GM12891 (cell line): ENCODE measurements at regions not wholly inside any gene's neighbourhood (a gene's known extent, or its start where the extent isn't known, plus 50 kb on each side); places are given as distances from the start of the nearest gene placed in this dataset.

Experiments
- POLR2A ChIP-seq: IDR thresholded peaks from 2 replicates; pipeline ENCODE4 v1.6.1; 2011; ENCODE audit warnings: low read depth, low read length, control low read depth
- POLR2AphosphoS5 ChIP-seq: IDR thresholded peaks from 2 replicates; pipeline ENCODE4 v1.6.1; 2011; ENCODE audit warnings: low read depth, low read length, control low read depth
- POU2F2 ChIP-seq: IDR thresholded peaks from 2 replicates; pipeline ENCODE4 v1.6.1; 2011; ENCODE audit warnings: low read depth, mild to moderate bottlenecking, control low read depth, low read length, moderate library complexity

DNA sequence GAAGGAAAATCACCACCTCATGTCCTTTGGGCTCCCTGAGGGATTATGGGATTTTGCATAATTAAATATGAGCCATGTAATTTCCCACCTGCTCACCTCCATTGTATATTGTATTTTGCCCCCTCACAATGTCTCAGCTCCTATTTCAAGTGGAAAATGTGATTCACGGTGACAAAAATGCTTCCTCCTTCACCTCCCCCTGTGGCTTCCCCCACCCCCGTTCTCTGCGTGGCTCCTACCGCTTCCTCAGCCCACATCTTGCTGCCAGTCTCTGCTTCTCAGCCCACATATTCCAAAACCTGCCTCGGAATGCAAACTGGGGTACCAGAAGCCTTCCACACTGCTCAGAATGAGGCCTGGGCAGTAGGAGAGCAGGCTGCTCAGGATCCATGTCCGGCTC is 394.5 kb upstream of the C16orf82 start:
- TF ChIP-seq POLR2A (no peak), POU2F2 (no peak), POLR2AphosphoS5 (no peak)
